GM21529 (cell line): ENCODE measurements at regions not wholly inside any gene's neighbourhood (a gene's known extent, or its start where the extent isn't known, plus 50 kb on each side); places are given as distances from the start of the nearest gene placed in this dataset.

Experiments used
- ATAC-seq: cut with Tn5 transposase; IDR thresholded peaks from one replicate; pipeline ENCODE4 v1.9.1; 2021; ENCODE audit not compliant: unreplicated experiment

GRCh38 chr13:39967199-39967959 is 311.9 kb downstream of the COG6 start:
- no peak for ATAC-seq

DNA sequence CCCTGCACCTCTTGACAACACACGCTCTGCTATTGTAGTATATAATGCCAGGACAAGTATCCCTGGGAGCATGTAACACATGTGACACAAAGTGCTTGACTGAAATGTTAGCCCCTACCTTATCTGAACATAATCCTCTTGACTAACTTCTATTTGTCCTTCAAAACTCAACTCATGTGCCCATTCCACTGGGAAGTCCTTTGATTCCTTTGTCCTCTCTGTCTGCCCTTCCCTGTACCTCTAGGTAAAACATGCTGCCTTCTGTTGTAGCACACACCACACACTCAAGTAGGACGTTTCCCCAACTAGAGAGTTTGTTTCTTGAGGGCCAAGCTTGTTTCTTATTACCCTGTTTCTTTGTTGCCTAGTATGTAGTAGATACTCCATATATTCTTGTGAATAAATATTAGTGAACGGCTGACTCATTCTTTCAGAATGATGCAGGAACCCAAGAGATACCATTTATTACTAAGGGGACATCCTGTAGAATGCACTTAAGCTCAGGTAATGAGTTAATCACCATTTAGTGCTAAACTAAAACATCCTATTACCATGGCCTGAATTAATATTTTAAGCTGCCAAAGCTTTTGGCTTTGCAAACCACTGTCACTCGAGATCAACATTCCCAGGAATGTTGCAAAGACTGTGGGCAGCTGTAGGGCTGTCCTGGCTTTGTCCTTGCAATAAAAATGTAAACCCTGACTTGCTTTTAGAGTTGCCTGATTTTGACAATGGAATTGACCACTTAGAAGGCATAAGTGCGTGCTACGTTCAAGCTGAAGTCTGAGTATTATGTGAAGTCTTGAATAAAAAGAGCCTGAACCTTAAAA is 313.4 kb downstream of the COG6 start:
- ATAC-seq = no peak

DNA sequence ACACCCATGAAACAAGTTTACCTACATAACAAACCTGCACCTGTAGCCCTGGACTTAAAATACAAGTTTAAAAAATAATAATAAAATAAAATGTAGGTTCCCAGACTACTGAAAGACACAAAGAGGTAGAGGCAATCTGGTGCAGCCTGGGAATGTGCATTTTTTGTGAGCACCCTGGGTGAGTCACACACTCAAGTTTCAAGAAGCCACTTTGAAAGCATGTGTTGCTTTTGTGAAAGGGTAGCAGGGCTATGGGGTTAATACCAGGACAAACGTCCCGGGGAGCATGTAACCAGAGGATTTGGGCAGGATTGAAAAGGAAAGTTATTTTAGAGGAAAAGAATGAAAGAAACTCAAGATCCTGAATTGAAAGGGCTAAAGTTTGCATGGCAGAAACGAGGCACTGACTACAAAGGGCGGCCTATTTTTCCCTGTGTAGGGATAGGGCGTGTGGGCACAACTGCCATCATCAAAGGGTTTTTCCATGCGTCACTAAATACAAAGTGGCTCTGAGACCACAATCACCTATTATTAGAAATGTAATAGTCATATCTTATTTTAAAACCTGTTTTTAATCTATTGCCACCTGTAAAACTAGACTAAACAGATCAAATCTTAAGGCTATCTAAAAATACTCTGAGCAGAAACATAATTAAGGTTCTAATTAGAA is 314.9 kb downstream of the COG6 start:
- no peak for ATAC-seq

DNA sequence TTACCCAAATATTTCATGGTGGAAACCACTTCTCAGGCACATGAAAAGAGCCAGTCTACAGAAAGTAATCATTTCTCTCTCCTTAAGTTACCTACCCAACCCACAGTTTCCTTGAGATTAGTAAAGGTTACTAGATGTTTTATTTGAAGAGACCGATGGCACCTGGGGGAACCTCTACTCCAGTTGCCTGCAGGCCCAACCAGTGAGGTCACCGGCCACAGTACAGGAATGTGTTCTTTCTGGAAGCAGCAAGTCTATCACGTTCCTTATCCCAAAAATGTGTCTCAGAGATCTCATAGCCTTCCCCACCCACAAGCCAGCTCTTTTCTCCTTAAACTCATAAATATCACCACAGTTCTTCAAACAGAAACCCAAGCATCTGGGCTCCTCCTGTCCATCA is 316.1 kb downstream of the COG6 start:
- no peak for ATAC-seq

- ATAC-seq = no peak
These were observed 321.0 kb downstream of the COG6 start for GRCh38 chr13:39976481-39976880.

DNA sequence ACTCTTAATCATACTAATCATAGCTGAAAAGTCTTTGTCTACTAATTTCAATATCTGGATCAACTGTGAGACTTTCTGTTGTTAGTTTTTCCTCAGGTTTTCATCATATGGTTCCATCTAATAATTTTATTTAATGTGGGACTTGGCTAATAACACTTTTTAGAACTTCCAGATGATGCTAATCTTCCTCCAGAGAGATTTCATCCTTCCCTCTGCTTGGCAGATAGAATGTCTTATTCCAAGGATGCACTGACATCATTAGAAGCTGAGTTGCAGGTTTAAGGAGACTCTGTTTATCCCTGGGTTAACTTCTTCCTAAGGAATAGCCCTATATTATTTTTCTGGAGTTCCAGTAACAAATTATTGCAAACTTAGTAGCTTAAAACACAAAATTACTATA is 325.6 kb downstream of the COG6 start:
- ATAC-seq = no peak

- ATAC-seq = no peak
These were observed 327.3 kb downstream of the COG6 start for GRCh38 chr13:39982745-39983144.

DNA sequence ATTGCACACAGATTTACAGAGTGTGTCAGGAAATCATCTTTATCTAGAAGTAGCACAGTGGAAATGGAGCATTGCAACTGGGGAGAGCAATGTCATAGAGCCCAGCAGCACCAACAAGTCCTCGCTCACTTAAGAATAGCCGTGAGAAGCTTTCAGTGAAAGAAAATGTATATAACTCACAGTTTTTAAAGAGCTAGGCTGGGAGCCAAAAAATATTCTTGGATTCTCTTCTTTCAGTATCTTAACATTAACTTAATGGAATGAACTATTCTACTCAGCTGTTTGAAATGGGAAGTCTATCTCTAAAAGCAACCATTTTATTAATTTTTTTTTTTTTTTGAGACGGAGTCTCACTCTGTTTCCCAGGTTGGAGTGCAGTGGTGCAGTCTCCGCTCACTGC is 329.6 kb downstream of the COG6 start:
- no peak for ATAC-seq

GRCh38 chr13:39988351-39988750 is 332.9 kb downstream of the COG6 start:
- ATAC-seq = no peak

- ATAC-seq = no peak
These were observed 342.7 kb downstream of the COG6 start for GRCh38 chr13:39998166-39998565.

- no peak for ATAC-seq
These were observed 346.6 kb downstream of the COG6 start for GRCh38 chr13:40002016-40002415.

GRCh38 chr13:40013554-40013953 is 358.1 kb downstream of the COG6 start:
- ATAC-seq = no peak

- ATAC-seq = no peak
These were observed 361.6 kb downstream of the COG6 start for GRCh38 chr13:40016953-40017660.

DNA sequence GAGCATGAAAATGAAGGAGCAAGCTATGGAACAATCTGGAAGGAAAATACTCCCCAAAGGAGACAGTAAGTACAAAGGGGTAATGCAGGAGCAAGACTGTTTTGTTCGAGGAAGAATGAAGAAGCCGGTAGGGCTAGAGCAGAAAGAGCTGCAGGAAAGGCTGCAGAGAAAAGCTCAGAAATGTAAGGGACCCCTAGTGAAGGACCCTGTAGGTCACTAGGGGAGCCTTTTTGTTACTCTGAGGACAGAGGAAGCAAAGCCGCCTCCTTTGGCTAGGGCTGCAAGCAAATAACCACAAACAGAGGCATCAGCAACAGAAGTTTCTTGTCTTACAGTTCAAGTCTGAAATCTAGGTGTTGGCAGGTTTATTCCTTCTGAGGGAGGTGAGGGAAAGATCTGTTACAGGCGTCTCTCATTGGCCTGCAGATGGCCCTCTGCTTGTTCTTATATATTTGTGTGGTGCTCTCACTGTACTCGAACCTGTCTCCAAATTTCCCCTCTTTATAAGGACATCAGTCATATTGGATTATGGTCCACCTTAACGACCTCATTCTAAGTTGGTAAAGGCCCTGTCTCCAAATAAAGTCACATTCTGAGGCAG is 362.3 kb downstream of the COG6 start:
- no peak for ATAC-seq

- ATAC-seq = no peak
These were observed 368.2 kb downstream of the COG6 start for GRCh38 chr13:40023595-40024203.

GRCh38 chr13:40024204-40024966 is 368.9 kb downstream of the COG6 start:
- ATAC-seq = no peak

DNA sequence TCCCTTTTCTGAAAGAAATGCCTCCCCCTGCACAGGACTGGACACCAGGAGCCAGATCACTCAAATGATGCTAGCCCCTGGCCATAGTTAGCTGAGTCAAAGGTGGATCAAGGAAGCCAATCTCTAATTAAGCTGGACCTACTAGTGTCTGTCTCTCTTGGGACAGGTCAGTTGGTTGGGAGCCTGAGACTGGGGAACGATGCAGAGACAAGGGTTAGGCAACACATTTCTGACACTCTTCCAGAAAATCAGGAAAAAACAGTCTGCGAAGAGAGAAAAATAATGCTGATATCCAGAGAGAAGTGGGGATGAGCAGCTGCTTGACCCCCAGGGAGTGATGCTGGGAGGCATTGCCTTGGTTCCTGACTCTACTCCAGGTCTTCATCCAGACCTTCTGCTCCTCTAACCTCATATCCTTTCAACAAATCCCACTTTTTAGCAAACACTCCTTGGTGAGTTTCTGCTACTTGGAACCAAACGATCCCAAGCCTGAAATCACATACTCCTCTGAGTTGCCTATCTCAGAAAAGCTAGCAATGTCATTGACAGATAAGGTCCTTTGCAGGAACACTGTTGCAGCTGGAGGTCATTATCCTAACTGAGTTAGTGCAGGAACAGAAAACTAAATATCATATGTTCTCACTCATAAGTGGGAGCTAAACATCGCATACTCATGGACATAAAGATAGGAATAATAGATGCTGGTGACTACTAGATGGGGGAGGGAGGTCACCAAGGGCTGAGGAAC is 369.7 kb downstream of the COG6 start:
- no peak for ATAC-seq

DNA sequence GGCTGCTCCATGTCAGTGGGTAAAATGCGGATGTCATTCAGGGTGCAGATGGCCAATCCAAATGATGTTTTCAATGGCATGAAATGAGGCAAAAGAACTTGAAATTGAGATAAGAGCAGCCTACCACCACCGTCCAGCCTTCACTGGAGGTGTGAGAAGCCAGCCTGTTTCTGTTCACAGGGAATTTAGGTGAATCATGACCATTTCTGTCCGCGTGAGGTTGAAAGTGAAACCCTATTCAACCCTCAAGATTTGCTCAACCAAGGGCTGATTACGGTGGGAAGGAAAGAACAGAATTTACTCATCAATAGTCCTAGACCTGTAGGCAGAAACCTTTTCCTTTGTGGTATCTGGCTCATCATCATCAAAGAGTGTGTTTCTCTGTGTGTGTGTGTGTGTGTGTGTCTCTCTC is 370.7 kb downstream of the COG6 start:
- peak; percentile 97 for ATAC-seq

GRCh38 chr13:40026741-40027140 is 371.3 kb downstream of the COG6 start:
- peak; percentile 32 for ATAC-seq
